WTC11 (cell line): ENCODE measurements at regions not wholly inside any gene's neighbourhood (a gene's known extent, or its start where the extent isn't known, plus 50 kb on each side); places are given as distances from the start of the nearest gene placed in this dataset.

ENCODE experiments used
- ATAC-seq: fragments of 200-7000 bp; cut with Tn5 transposase; 2 replicates; pipeline ENCODE4 v1.10.0; 2021; ENCODE audit warnings: mild to moderate bottlenecking, moderate library complexity
- CTCF ChIA-PET: fragments of 300-600 bp; sonication (Branson Sonifier 250); formaldehyde crosslinking; loops from one replicate; lab custom pipeline; 2021; ENCODE audit warnings: antibody characterized with exemption; lab: Charles Lee
- POLR2A ChIA-PET: fragments of 350-600 bp; sonication (Branson Sonifier 250); formaldehyde crosslinking; loops from one replicate; lab custom pipeline; 2021; ENCODE audit warnings: antibody characterized with exemption; lab: Charles Lee
- DNase-seq: peaks from one replicate; pipeline ENCODE4 v3.0.0; 2021; ENCODE audit warnings: low spot score
- H3K27ac Mint-ChIP-seq: 2 replicates; pipeline ENCODE4 v1.8.0; 2021; ENCODE audit warnings: mixed read lengths
- H3K27me3 Mint-ChIP-seq: 2 replicates; pipeline ENCODE4 v1.8.0; 2021; ENCODE audit warnings: low read depth, mild to moderate bottlenecking, moderate library complexity, mixed read lengths
- H3K36me3 Mint-ChIP-seq: 2 replicates; pipeline ENCODE4 v1.8.0; 2021; ENCODE audit warnings: mixed read lengths
- H3K4me1 Mint-ChIP-seq: 2 replicates; pipeline ENCODE4 v1.8.0; 2022; ENCODE audit warnings: mixed read lengths
- H3K4me3 Mint-ChIP-seq: 2 replicates; pipeline ENCODE4 v1.8.0; 2021; ENCODE audit warnings: mild to moderate bottlenecking, moderate library complexity, mixed read lengths
- H3K9me3 Mint-ChIP-seq: 2 replicates; pipeline ENCODE4 v1.8.0; 2021; ENCODE audit warnings: mixed read lengths
- ATF1 ChIP-seq: sonication (generic); formaldehyde crosslinking; IDR thresholded peaks from 2 replicates; pipeline ENCODE4 v1.8.1; 2023; ENCODE audit warnings: mild to moderate bottlenecking, moderate library complexity, missing genetic modification reagents
- FOXK1 ChIP-seq: sonication (generic); formaldehyde crosslinking; IDR thresholded peaks from 2 replicates; pipeline ENCODE4 v1.8.0; 2022; ENCODE audit warnings: mild to moderate bottlenecking, moderate library complexity, missing genetic modification reagents
- FOXP1 ChIP-seq: sonication (generic); formaldehyde crosslinking; IDR thresholded peaks from 2 replicates; pipeline ENCODE4 v1.8.0; 2022; ENCODE audit warnings: missing genetic modification reagents, mild to moderate bottlenecking, moderate library complexity, borderline replicate concordance
- GABPB1 ChIP-seq: sonication (generic); formaldehyde crosslinking; IDR thresholded peaks from 2 replicates; pipeline ENCODE4 v1.8.1; 2023; ENCODE audit warnings: mild to moderate bottlenecking, missing genetic modification reagents
- GRHL2 ChIP-seq: fragments of 250-450 bp; sonication (Bioruptor Pico); IDR thresholded peaks from 2 replicates; pipeline ENCODE4 v1.8.0; 2022; ENCODE audit warnings: mild to moderate bottlenecking, moderate library complexity; ENCODE audit not compliant: insufficient replicate concordance, severe bottlenecking
- NFATC4 ChIP-seq: fragments of 250-450 bp; sonication (Bioruptor Pico); IDR thresholded peaks from 2 replicates; pipeline ENCODE4 v1.9.0; 2021; ENCODE audit warnings: mild to moderate bottlenecking
- NFYB ChIP-seq: sonication (generic); formaldehyde crosslinking; conservative IDR thresholded peaks from 2 replicates; pipeline ENCODE4 v1.8.0; 2022; ENCODE audit warnings: low read depth, missing genetic modification reagents
- NR2C2 ChIP-seq: sonication (generic); formaldehyde crosslinking; IDR thresholded peaks from 2 replicates; pipeline ENCODE4 v1.8.0; 2022; ENCODE audit warnings: mild to moderate bottlenecking, missing genetic modification reagents
- NR3C1 ChIP-seq: sonication (generic); formaldehyde crosslinking; conservative IDR thresholded peaks from 2 replicates; pipeline ENCODE4 v1.8.1; 2023; ENCODE audit warnings: low read depth, mild to moderate bottlenecking, missing genetic modification reagents
- SMAD3 ChIP-seq: sonication (generic); formaldehyde crosslinking; IDR thresholded peaks from 2 replicates; pipeline ENCODE4 v1.8.0; 2022; ENCODE audit warnings: missing genetic modification reagents, mild to moderate bottlenecking, borderline replicate concordance
- SOX15 ChIP-seq: fragments of 250-450 bp; sonication (Bioruptor Pico); IDR thresholded peaks from 2 replicates; pipeline ENCODE4 v1.9.0; 2021; ENCODE audit warnings: mild to moderate bottlenecking
- ZNF317 ChIP-seq: sonication (generic); formaldehyde crosslinking; IDR thresholded peaks from 2 replicates; pipeline ENCODE4 v1.8.1; 2023; ENCODE audit warnings: low read depth, mild to moderate bottlenecking, moderate library complexity, missing genetic modification reagents, borderline replicate concordance
- ZNF396 ChIP-seq: fragments of 250-450 bp; sonication (Bioruptor Pico); IDR thresholded peaks from 2 replicates; pipeline ENCODE4 v1.8.0; 2021; ENCODE audit warnings: mild to moderate bottlenecking, moderate library complexity, borderline replicate concordance
- TF ChIP-seq, protein P1 (sequence below): sonication (generic); formaldehyde crosslinking; conservative IDR thresholded peaks from 2 replicates; pipeline ENCODE4 v1.8.1; 2022; ENCODE audit warnings: mild to moderate bottlenecking, missing genetic modification reagents
- TF ChIP-seq, protein P2 (sequence below): fragments of 250-450 bp; sonication (Bioruptor Pico); conservative IDR thresholded peaks from 2 replicates; pipeline ENCODE4 v1.9.0; 2021; ENCODE audit warnings: mild to moderate bottlenecking
- TF ChIP-seq, protein P3 (sequence below): sonication (generic); formaldehyde crosslinking; conservative IDR thresholded peaks from 2 replicates; pipeline ENCODE4 v1.8.1; 2023; ENCODE audit warnings: mild to moderate bottlenecking, low read depth, missing genetic modification reagents, moderate library complexity
- TF ChIP-seq, protein P4 (sequence below): sonication (generic); formaldehyde crosslinking; IDR thresholded peaks from 2 replicates; pipeline ENCODE4 v1.8.0; 2022; ENCODE audit warnings: mild to moderate bottlenecking, missing genetic modification reagents
- TF ChIP-seq, protein P5 (sequence below): sonication (generic); formaldehyde crosslinking; IDR thresholded peaks from 2 replicates; pipeline ENCODE4 v1.8.1; 2023; ENCODE audit warnings: mild to moderate bottlenecking, missing genetic modification reagents, moderate library complexity
- TF ChIP-seq, protein P6 (sequence below): sonication (generic); formaldehyde crosslinking; IDR thresholded peaks from 2 replicates; pipeline ENCODE4 v1.8.1; 2023; ENCODE audit warnings: mild to moderate bottlenecking, missing genetic modification reagents, moderate library complexity

DNA sequence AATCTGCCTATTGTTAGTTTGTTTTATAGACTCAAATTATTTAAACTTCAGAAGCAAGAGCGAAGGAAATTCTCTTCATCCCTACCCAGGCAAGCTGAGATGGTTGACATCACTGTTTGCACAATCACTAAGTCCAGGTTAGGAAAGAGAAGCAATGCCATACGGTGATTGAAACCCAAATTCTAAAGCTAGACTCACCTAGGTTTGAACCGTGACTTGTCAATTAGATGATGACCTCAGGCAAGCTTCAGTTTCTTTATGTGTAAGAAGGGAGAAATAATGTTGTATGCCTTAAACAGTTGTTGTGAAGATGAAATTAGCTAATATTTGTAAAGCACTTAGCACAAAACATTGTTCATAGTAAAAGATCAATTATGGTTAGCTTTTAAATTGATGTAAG, 96.5 kb upstream of the ANKRD55 start:
- peaks cover 15% of the 10 kb centered on the region for H3K4me1 Mint-ChIP-seq
- peaks cover 9% of the 10 kb centered on the region for H3K27me3 Mint-ChIP-seq
- H3K36me3 Mint-ChIP-seq: peaks cover 18% of the 10 kb centered on the region
- peaks cover 22% of the 10 kb centered on the region for H3K9me3 Mint-ChIP-seq
- no peak overlapping the region for H3K27ac Mint-ChIP-seq
- TF ChIP-seq FOXP1 (CRISPR knock-in tag) (no peak), ZNF396 (CRISPR knock-in tag) (no peak), GABPB1 (CRISPR knock-in tag) (no peak), ZNF317 (no peak), FOXK1 (CRISPR knock-in tag) (no peak), GRHL2 (CRISPR knock-in tag) (no peak), NFATC4 (no peak), NR2C2 (no peak), NR3C1 (CRISPR knock-in tag) (no peak), SOX15 (CRISPR knock-in tag) (no peak), NFYB (no peak), ATF1 (CRISPR knock-in tag) (no peak), SMAD3 (CRISPR knock-in tag) (no peak)
- TF ChIP-seq, protein P1, sequence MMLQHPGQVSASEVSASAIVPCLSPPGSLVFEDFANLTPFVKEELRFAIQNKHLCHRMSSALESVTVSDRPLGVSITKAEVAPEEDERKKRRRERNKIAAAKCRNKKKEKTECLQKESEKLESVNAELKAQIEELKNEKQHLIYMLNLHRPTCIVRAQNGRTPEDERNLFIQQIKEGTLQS (CRISPR knock-in tag): no peak
- TF ChIP-seq, protein P2, sequence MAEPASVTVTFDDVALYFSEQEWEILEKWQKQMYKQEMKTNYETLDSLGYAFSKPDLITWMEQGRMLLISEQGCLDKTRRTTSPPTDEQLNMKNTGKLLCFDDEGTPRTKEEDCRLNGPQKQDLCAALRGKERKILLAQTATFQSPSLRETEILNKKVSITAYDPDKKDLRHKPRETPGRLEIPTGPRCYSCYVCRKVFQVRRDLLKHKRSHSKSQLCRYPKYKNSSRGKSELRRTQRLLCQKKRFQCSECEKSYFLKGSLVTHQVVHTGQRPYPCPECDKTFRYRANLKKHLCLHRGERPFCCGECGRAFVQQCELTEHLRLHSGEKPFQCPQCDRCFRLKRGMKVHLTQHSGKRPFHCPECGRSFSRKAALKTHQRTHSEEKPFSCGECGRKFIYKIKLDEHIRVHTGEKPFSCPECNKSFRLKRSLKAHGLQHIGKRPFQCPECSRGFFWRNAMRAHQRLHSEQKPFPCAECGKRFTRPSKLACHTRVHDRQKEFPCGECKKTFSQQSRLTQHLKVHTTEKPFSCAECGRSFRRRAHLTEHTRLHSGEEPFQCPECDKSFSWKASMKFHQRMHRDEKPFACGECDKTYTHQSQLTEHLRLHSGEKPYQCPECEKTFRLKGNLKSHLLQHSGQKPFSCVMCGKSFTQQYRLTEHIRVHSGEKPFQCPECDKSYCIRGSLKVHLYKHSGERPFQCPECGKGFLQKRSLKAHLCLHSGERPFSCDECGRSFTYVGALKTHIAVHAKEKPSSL (CRISPR knock-in tag): no peak
- TF ChIP-seq, protein P3, sequence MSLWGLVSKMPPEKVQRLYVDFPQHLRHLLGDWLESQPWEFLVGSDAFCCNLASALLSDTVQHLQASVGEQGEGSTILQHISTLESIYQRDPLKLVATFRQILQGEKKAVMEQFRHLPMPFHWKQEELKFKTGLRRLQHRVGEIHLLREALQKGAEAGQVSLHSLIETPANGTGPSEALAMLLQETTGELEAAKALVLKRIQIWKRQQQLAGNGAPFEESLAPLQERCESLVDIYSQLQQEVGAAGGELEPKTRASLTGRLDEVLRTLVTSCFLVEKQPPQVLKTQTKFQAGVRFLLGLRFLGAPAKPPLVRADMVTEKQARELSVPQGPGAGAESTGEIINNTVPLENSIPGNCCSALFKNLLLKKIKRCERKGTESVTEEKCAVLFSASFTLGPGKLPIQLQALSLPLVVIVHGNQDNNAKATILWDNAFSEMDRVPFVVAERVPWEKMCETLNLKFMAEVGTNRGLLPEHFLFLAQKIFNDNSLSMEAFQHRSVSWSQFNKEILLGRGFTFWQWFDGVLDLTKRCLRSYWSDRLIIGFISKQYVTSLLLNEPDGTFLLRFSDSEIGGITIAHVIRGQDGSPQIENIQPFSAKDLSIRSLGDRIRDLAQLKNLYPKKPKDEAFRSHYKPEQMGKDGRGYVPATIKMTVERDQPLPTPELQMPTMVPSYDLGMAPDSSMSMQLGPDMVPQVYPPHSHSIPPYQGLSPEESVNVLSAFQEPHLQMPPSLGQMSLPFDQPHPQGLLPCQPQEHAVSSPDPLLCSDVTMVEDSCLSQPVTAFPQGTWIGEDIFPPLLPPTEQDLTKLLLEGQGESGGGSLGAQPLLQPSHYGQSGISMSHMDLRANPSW (CRISPR knock-in tag): no peak
- TF ChIP-seq, protein P4, sequence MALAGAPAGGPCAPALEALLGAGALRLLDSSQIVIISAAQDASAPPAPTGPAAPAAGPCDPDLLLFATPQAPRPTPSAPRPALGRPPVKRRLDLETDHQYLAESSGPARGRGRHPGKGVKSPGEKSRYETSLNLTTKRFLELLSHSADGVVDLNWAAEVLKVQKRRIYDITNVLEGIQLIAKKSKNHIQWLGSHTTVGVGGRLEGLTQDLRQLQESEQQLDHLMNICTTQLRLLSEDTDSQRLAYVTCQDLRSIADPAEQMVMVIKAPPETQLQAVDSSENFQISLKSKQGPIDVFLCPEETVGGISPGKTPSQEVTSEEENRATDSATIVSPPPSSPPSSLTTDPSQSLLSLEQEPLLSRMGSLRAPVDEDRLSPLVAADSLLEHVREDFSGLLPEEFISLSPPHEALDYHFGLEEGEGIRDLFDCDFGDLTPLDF (CRISPR knock-in tag): no peak
- TF ChIP-seq, protein P5, sequence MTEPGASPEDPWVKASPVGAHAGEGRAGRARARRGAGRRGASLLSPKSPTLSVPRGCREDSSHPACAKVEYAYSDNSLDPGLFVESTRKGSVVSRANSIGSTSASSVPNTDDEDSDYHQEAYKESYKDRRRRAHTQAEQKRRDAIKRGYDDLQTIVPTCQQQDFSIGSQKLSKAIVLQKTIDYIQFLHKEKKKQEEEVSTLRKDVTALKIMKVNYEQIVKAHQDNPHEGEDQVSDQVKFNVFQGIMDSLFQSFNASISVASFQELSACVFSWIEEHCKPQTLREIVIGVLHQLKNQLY (CRISPR knock-in tag): no peak
- TF ChIP-seq, protein P6, sequence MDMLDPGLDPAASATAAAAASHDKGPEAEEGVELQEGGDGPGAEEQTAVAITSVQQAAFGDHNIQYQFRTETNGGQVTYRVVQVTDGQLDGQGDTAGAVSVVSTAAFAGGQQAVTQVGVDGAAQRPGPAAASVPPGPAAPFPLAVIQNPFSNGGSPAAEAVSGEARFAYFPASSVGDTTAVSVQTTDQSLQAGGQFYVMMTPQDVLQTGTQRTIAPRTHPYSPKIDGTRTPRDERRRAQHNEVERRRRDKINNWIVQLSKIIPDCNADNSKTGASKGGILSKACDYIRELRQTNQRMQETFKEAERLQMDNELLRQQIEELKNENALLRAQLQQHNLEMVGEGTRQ (CRISPR knock-in tag): no peak
- TF ChIP-seq, all 79 proteins: peak for 0
- ChIA-PET POLR2A (no interaction called here), CTCF (interaction anchor here (1.6 kb wide), 1 partner anchor 59 kb away, joined by 4 read pairs; no protein-coding TSS in a partner anchor)
- no peak for ATAC-seq
- H3K4me3 Mint-ChIP-seq: no peak overlapping the region
- DNase-seq: no peak
